Mucosa of stomach (tissue), 1 donor: ENCODE measurements at regions not wholly inside any gene's neighbourhood (a gene's known extent, or its start where the extent isn't known, plus 50 kb on each side); places are given as distances from the start of the nearest gene placed in this dataset.
"Not testable (repeated sequence)": the region's sequence is repeated elsewhere in the genome, so short reads cannot be mapped to it uniquely, and the experiment has no call there.

ENCODE experiments used
- H3K27me3 ChIP-seq: one replicate; pipeline ENCODE4 v1.7.0; 2013; ENCODE audit warnings: mild to moderate bottlenecking, low read length; ENCODE audit not compliant: control insufficient read depth, insufficient read depth
- H3K36me3 ChIP-seq: one replicate; pipeline ENCODE4 v1.7.0; 2013; ENCODE audit warnings: low read length; ENCODE audit not compliant: control insufficient read depth, insufficient read depth
- H3K4me1 ChIP-seq: one replicate; pipeline ENCODE4 v1.7.0; 2013; ENCODE audit warnings: mild to moderate bottlenecking, low read length; ENCODE audit not compliant: control insufficient read depth, insufficient read depth
- H3K4me3 ChIP-seq: one replicate; pipeline ENCODE4 v1.7.0; 2013; ENCODE audit warnings: low read length
- H3K9ac ChIP-seq: one replicate; pipeline ENCODE4 v1.7.0; 2013; ENCODE audit warnings: mild to moderate bottlenecking, low read length, moderate library complexity
- H3K9me3 ChIP-seq: one replicate; pipeline ENCODE4 v1.7.0; 2013; ENCODE audit warnings: mild to moderate bottlenecking, low read length, moderate library complexity; ENCODE audit not compliant: control insufficient read depth
- donor health status: Pancreatic carcinoma.

DNA sequence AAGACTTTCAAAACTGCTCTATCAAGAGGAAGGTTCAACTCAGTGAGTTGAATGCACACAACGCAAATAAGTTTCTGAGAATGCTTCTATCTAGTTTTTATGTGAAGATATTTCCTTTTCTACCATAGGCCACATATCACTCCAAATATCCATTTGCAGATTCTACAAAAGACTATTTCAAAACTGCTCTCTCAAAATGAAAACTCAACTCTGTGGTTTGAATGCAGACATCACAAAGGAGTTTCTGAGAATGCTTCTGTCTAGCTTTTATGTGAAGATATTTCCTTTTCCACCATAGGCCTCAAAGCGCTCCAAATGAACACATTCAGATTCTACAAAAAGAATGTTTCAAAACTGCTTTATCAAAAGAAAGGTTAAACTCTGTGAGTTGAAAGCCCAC is 1093.1 kb upstream of the DEFB115 start:
- not testable (repeated sequence) for H3K9me3 ChIP-seq, H3K36me3 ChIP-seq, H3K4me3 ChIP-seq, H3K4me1 ChIP-seq, H3K9ac ChIP-seq, H3K27me3 ChIP-seq

DNA sequence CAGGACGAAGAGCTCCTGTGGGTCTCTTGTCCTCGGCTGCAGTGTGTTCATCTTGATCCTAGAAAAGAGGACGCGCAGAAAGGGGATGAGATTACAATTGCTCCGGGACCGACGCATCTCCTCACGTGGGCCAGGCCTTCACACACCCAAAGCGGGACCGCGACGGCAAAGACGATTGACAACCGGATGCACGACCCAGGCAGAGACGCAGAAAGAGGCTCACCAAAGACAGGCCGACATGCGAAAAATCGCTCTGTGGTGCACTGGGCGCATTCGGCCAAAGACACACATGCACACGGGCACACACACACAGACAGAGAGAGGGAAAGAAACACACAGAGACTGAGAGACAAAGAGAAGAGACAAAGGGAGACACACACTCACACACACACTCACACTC is 1089.9 kb upstream of the DEFB115 start:
- Histone ChIP-seq H3K9me3 (no peaks in the 10 kb centered on the region), H3K4me1 (no peaks in the 10 kb centered on the region), H3K36me3 (no peaks in the 10 kb centered on the region), H3K4me3 (no peak overlapping the region), H3K27me3 (no peaks in the 10 kb centered on the region), H3K9ac (no peak overlapping the region)

DNA sequence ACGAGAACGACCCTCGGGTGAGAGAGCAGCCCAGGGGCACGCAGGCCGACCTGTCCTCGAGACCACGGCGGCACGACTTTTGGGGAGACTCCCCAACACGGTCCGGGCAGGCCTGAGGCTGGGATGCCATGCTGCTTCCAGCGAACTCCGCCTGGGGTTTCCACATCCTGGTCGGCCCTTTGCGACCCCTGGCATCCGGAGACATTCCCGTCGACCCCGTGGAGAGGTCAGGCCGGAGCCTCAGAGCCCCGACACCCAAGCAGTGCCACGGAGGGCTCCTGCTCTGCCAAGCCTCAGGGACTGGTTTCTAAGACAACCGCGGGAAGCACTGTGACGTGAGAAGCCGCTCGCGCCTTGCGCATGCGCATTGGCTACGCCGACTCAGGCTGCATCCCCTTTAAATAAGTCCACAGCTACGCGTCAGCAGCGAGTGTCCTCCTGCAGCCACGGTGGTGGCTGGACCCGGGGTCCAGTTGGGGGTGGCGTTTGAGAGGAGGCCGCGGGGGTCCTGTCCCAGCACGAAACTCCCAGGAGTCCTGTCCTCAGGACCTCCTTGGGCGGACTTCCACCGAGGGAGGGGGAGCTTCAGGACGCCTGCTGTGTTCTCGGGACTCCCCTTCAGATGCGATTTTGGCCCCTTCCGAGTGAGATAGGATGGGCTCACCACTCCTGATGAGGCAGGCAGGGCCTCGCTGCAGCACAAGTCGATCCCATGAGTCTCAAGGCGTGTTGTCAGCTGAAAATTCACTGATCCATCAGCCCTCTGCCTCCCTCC is 1089.3 kb upstream of the DEFB115 start:
- H3K36me3 ChIP-seq: no peaks in the 10 kb centered on the region
- H3K4me3 ChIP-seq: no peak overlapping the region
- H3K9me3 ChIP-seq: no peaks in the 10 kb centered on the region
- H3K4me1 ChIP-seq: no peaks in the 10 kb centered on the region
- no peak overlapping the region for H3K9ac ChIP-seq
- H3K27me3 ChIP-seq: no peaks in the 10 kb centered on the region

DNA sequence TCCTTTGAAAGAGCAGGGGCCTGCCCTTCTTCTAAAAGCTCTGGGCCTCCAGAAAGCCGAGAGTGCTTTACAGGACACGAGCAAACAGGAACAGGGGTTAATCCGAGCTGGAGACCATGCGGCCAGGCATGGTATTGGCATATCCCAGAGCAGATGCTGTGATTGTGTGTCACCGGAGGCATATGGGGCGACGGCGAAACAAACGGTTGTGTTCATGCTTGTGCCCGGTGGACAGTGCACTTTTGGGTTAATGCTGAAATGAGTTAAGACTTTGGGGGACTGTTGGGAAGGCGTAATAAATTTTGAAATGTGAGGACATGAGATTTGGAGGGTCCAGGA is 1088.7 kb upstream of the DEFB115 start:
- H3K9ac ChIP-seq: no peak overlapping the region
- H3K36me3 ChIP-seq: no peaks in the 10 kb centered on the region
- no peaks in the 10 kb centered on the region for H3K27me3 ChIP-seq
- H3K9me3 ChIP-seq: no peaks in the 10 kb centered on the region
- no peaks in the 10 kb centered on the region for H3K4me1 ChIP-seq
- H3K4me3 ChIP-seq: no peak overlapping the region

DNA sequence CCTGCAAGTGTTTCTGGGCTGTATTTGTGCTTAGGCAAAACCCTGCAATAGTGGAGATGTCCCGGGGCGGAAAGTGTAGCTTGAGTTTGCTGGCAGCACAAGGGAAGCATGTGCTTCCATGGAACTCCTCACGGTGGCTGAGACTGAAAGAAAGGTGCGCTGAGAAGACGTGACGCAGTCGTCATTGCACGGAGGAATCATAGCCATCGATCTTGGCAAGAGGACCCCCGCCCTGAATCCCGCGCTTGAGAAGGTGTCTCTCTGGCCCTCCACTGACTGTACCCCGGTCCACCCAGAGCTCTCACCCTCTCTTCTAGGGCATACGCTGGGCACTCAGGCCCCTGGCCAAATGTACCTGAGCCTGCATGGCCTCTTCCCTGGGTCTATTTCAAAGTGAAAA is 1081.8 kb upstream of the DEFB115 start:
- Histone ChIP-seq H3K36me3 (no peaks in the 10 kb centered on the region), H3K9ac (no peak overlapping the region), H3K4me1 (no peaks in the 10 kb centered on the region), H3K4me3 (no peak overlapping the region), H3K27me3 (no peaks in the 10 kb centered on the region), H3K9me3 (no peaks in the 10 kb centered on the region)

DNA sequence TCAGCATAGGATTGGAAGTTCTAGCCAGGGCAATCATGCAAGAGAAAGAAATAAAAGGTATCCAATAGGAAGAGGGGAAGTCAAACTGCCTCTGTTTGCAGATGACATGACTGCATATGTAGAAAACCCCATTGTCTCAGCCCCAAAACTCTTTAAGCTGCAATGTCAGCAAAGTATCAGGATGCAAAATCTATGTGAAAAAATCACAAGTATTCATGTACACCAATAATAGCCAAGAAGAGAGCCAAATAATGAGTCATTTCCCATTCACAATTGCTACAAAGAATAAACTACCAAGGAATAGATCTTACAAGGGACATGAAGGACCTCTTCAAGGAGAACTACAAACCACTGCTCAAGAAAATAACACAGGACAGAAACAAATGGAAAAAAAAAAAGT is 1074.3 kb upstream of the DEFB115 start:
- not testable (repeated sequence) for H3K36me3 ChIP-seq, H3K9ac ChIP-seq, H3K9me3 ChIP-seq, H3K27me3 ChIP-seq, H3K4me1 ChIP-seq, H3K4me3 ChIP-seq

DNA sequence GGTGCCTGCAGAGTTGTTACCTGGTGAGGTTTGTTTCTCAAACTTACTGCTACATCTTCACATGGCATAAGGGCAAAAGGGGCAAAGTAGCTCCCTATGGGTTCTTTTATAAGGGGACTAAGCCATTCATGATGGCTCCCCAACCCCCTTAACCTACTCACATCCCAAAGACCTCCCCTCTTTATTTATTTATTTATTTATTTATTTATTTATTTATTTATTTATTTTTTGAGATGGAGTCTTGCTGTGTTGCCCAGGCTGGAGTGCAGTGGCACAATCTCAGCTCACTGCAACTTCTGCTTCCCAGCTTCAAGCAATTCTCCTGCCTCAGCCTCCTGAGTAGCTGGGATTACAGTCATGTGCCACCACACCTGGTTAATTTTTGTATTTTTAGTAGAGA is 1065.7 kb upstream of the DEFB115 start:
- H3K36me3 ChIP-seq, H3K4me3 ChIP-seq, H3K9ac ChIP-seq, H3K4me1 ChIP-seq, H3K9me3 ChIP-seq, H3K27me3 ChIP-seq: not testable (repeated sequence)

DNA sequence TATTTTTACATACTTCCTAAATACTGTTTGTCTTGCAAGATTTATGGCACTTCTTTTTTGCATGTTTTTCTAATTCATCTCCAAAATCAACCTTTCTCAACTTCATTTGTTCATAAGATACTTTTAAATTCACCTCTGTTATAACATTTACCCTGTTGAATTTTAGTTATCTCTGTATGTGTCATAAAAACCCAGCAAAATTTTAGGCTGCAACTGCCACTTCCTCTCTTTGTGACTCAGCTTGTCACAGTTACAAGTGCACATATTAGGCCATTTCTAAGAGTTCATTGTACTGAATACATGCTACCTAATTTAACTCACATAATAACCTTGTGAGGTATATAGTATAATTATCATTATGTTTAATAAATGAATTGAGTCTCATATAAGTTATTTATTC is 1023.0 kb upstream of the DEFB115 start:
- not testable (repeated sequence) for H3K27me3 ChIP-seq, H3K9me3 ChIP-seq, H3K4me3 ChIP-seq, H3K36me3 ChIP-seq, H3K4me1 ChIP-seq, H3K9ac ChIP-seq

DNA sequence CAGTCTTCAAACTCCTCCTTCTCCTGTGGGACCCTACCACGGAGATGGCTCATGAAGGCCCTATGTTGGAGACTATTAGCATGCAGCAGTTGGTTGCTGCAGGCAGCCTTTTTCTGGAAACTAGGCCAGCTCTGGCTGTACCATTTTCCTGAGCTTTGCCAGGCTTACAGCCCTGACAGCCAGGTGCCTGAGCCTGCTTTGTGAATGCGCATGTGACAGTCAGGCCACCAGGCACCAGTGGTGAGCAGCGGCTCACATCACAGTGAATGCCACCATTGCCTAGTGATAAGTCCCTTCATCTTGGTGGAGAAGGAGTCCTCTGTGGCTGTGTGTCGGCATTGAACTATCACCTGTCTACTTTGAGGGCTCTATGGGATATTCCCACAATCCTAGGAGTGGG is 982.4 kb upstream of the DEFB115 start:
- not testable (repeated sequence) for H3K36me3 ChIP-seq, H3K9ac ChIP-seq, H3K4me3 ChIP-seq, H3K9me3 ChIP-seq, H3K27me3 ChIP-seq, H3K4me1 ChIP-seq

DNA sequence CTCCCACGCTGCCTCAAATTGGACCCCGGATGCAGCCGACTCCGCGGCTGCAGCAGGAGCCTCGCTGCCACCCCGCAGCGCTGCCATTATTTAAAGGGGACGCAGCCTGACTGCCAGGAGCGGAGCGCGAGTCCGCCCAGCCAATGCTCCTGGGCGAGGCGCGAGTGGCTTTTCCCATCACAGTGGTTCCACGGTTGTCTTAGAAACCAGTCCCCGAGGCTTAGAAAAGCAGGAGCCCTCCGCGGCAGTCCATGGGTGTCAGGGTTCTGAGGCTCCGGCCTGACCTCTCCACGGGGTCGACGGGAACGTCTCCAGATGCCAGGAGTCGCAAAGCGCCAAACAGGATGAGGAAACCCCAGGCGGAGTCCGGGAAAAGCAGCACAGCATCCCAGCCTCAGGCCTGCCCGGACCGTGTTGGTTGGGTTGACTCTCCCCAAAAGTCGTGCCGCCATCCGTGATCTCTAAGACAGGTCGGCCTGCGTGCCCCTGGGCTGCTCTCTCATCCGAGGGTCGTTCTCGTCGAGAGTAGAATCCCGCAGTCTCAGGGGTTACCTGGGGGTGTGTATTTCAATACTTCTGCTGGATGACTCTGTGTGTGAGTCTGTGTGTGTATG is 975.8 kb upstream of the DEFB115 start:
- Histone ChIP-seq H3K9me3 (no peaks in the 10 kb centered on the region), H3K4me1 (peaks cover 16% of the 10 kb centered on the region), H3K9ac (no peak overlapping the region), H3K36me3 (no peaks in the 10 kb centered on the region), H3K4me3 (no peak overlapping the region), H3K27me3 (no peaks in the 10 kb centered on the region)

DNA sequence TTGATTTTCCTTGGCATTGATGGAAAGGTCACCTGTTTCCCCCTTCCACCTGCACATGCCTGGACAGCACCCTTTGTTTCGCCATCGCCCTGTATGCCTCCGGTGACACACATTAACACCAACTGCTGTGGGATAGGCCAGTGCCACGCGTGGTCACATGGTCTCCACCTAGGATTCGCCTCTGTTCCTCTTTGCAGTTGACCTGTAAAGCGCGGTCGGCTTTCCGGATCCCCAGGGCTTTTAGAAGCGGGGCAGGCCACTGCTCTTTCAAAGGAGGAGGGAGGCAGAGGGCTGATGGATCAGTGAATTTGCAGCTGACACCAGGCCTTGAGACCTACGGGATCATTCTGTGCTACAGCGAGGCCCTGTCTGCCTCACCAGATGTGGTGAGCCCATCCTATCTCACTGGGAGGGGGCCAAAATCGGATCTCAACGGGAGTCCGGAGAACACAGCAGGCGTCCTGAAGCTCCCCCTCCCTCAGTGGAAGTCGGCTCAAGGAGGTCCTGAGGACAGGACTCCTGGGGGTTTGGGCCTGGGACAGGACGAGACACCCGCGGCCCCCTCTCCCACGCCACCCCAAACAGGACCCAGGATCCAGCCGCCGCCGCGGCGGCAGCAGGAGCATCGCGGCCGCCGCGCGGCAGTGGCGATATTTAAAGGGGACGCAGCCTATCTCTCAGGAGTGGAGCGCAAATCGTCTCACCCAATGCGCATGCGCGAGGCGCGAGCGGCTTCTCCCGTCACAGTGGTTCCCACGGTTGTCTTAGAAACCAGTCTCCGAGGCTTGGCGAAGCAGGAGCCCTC is 973.8 kb upstream of the DEFB115 start:
- H3K27me3 ChIP-seq, H3K9me3 ChIP-seq, H3K36me3 ChIP-seq: not testable (repeated sequence)
- Histone ChIP-seq H3K4me3 (peak overlapping the region; percentile 50), H3K9ac (peak overlapping the region; percentile 74), H3K4me1 (peaks cover 16% of the 10 kb centered on the region)

DNA sequence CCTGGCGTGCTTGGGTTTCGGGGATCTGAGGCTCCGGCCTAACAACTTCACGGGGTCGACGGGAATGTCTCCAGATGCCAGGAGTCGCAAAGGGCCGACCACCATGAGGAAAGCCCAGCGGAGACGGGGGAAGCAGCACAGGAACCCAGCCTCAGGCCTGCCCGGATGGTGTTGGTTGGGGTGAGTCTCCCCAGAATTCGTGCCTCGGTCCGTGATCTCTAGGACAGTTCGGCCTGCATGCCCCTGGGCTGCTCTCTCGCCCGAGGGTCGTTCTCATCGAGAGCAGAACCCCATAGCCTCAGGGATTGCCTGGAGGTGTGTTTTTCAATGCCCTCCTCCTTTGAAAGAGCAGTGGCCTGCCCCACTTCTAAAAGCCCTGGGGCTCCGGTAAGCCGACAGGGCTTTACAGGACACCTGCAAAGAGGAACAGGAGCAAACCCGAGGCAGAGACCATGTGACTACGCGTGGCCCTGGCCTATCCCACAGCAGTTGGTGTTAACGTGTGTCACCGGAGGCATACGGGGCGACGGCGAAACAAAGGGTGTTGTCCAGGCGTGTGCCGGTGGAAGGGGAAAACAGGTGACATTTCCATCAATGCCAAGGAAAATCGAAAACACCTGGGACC is 973.1 kb upstream of the DEFB115 start:
- no peaks in the 10 kb centered on the region for H3K9me3 ChIP-seq
- no peaks in the 10 kb centered on the region for H3K36me3 ChIP-seq
- peak overlapping the region; percentile 50 for H3K4me3 ChIP-seq
- no peaks in the 10 kb centered on the region for H3K27me3 ChIP-seq
- peak overlapping the region; percentile 74 for H3K9ac ChIP-seq
- H3K4me1 ChIP-seq: peaks cover 16% of the 10 kb centered on the region
